ENCODE measurements at regions not wholly inside any gene's neighbourhood (a gene's known extent, or its start where the extent isn't known, plus 50 kb on each side); places are given as distances from the start of the nearest gene placed in this dataset.
A peak's percentile ranks its signal among the peaks of the same experiment; 100 is the strongest.

- no peaks in the 10 kb centered on the region for H3K27me3 Mint-ChIP-seq (ENCODE audit: unreplicated experiment)
- no peaks in the 10 kb centered on the region for H3K36me3 Mint-ChIP-seq (ENCODE audit: insufficient read depth, unreplicated experiment)
- no peaks in the 10 kb centered on the region for H3K4me1 Mint-ChIP-seq (ENCODE audit: low read depth, unreplicated experiment)
- CTCF ChIA-PET, result interaction anchor here (1.2 to 1.3 kb wide), 2 partner anchors 154 to 357 kb away, joined by 4 read pairs; no protein-coding TSS in a partner anchor
- intact Hi-C loops (cut with micrococcal nuclease; ENCODE audit: unreplicated experiment), result loop anchor here (1.0 to 10.0 kb wide), 2 partner anchors 152 to 357 kb away; no protein-coding TSS in a partner anchor
- BruUV-seq (replicated peaks), result no TSS peak
- peak; percentile 53 for DNase-seq
- H3K27ac Mint-ChIP-seq (ENCODE audit: unreplicated experiment), result no peak overlapping the region
- no peak overlapping the region for H3K4me3 Mint-ChIP-seq (ENCODE audit: low read depth, unreplicated experiment)
- H3K9me3 Mint-ChIP-seq (ENCODE audit: low read depth, unreplicated experiment), result peaks cover 2% of the 10 kb centered on the region
- TF ChIP-seq CTCF (IDR thresholded peaks at IDR 0.05; ENCODE audit: unreplicated experiment), result peak; percentile 62
Observed at GRCh38 chr7:106793015-106793975, 71.8 kb upstream of the PIK3CG start.

GRCh38 chr7:106794276-106795083 lies 70.6 kb upstream of the PIK3CG start:
- Mint-ChIP-seq H3K36me3 (ENCODE audit: insufficient read depth, unreplicated experiment) (no peaks in the 10 kb centered on the region), H3K27ac (ENCODE audit: unreplicated experiment) (no peak overlapping the region), H3K27me3 (ENCODE audit: unreplicated experiment) (no peaks in the 10 kb centered on the region), H3K4me1 (ENCODE audit: low read depth, unreplicated experiment) (no peaks in the 10 kb centered on the region), H3K9me3 (ENCODE audit: low read depth, unreplicated experiment) (peaks cover 2% of the 10 kb centered on the region), H3K4me3 (ENCODE audit: low read depth, unreplicated experiment) (no peak overlapping the region)
- BruUV-seq (replicated peaks), result no TSS peak
- TF ChIP-seq CTCF (IDR thresholded peaks at IDR 0.05; ENCODE audit: unreplicated experiment), result no peak
- no peak for DNase-seq
- intact Hi-C loops (cut with micrococcal nuclease; ENCODE audit: unreplicated experiment), result loop anchor here (10.0 kb wide), 1 partner anchor 150 kb away; no protein-coding TSS in a partner anchor
- CTCF ChIA-PET, result no interaction called here

- intact Hi-C loops (cut with micrococcal nuclease; ENCODE audit: unreplicated experiment), result loop anchor here (10.0 kb wide), 1 partner anchor 150 kb away; no protein-coding TSS in a partner anchor
- no TSS peak for BruUV-seq (replicated peaks)
- no peak for TF ChIP-seq CTCF (IDR thresholded peaks at IDR 0.05; ENCODE audit: unreplicated experiment)
- no peaks in the 10 kb centered on the region for H3K27me3 Mint-ChIP-seq (ENCODE audit: unreplicated experiment)
- no peak overlapping the region for H3K4me3 Mint-ChIP-seq (ENCODE audit: low read depth, unreplicated experiment)
- peaks cover 2% of the 10 kb centered on the region for H3K9me3 Mint-ChIP-seq (ENCODE audit: low read depth, unreplicated experiment)
- no peaks in the 10 kb centered on the region for H3K4me1 Mint-ChIP-seq (ENCODE audit: low read depth, unreplicated experiment)
- DNase-seq, result no peak
- H3K27ac Mint-ChIP-seq (ENCODE audit: unreplicated experiment), result no peak overlapping the region
- CTCF ChIA-PET, result no interaction called here
- H3K36me3 Mint-ChIP-seq (ENCODE audit: insufficient read depth, unreplicated experiment), result no peaks in the 10 kb centered on the region
Observed at GRCh38 chr7:106795084-106795876, 69.8 kb upstream of the PIK3CG start.

GRCh38 chr7:106795877-106796231 lies 69.2 kb upstream of the PIK3CG start:
- Mint-ChIP-seq H3K9me3 (ENCODE audit: low read depth, unreplicated experiment) (peaks cover 2% of the 10 kb centered on the region), H3K36me3 (ENCODE audit: insufficient read depth, unreplicated experiment) (no peaks in the 10 kb centered on the region), H3K27me3 (ENCODE audit: unreplicated experiment) (no peaks in the 10 kb centered on the region), H3K4me3 (ENCODE audit: low read depth, unreplicated experiment) (no peak overlapping the region), H3K4me1 (ENCODE audit: low read depth, unreplicated experiment) (no peaks in the 10 kb centered on the region), H3K27ac (ENCODE audit: unreplicated experiment) (no peak overlapping the region)
- CTCF ChIA-PET, result no interaction called here
- no peak for DNase-seq
- no TSS peak for BruUV-seq (replicated peaks)
- intact Hi-C loops (cut with micrococcal nuclease; ENCODE audit: unreplicated experiment), result loop anchor here (10.0 kb wide), 1 partner anchor 149 kb away; no protein-coding TSS in a partner anchor
- TF ChIP-seq CTCF (IDR thresholded peaks at IDR 0.05; ENCODE audit: unreplicated experiment), result no peak
